Bronchial epithelial cell (primary cell): ENCODE measurements at regions not wholly inside any gene's neighbourhood (a gene's known extent, or its start where the extent isn't known, plus 50 kb on each side); places are given as distances from the start of the nearest gene placed in this dataset.

Experiments used
- DNase-seq: peaks from one replicate; pipeline ENCODE4 v3.0.0-alpha.2; 2010; ENCODE audit warnings: low read depth
- FAIRE-seq: peaks from 2 replicates; lab custom pipeline; 2011; peaks lifted over from hg19 to GRCh38; lab: Jason Lieb, UNC
- H3K27me3 ChIP-seq: 2 replicates; pipeline ENCODE4 v1.5.1; 2011; ENCODE audit warnings: low read length; ENCODE audit not compliant: control insufficient read depth, insufficient read depth
- H3K36me3 ChIP-seq: 2 replicates; pipeline ENCODE4 v1.5.1; 2011; ENCODE audit warnings: low read length; ENCODE audit not compliant: control insufficient read depth, insufficient read depth
- H3K4me3 ChIP-seq: 2 replicates; pipeline ENCODE4 v1.5.1; 2011; ENCODE audit warnings: mild to moderate bottlenecking, low read depth, low read length, control low read depth
- CTCF ChIP-seq: IDR thresholded peaks from 2 replicates; pipeline ENCODE4 v1.5.1; 2011; ENCODE audit warnings: mild to moderate bottlenecking, moderate library complexity, low read length, control low read depth, inconsistent platforms; ENCODE audit not compliant: insufficient read depth, severe bottlenecking

- FAIRE-seq: no peak
- Histone ChIP-seq H3K4me3 (no peak overlapping the region), H3K36me3 (no peaks in the 10 kb centered on the region), H3K27me3 (no peaks in the 10 kb centered on the region)
- TF ChIP-seq CTCF: no peak
- DNase-seq: no peak
Measured at GRCh38 chr5:174563899-174564298, 160.5 kb upstream of the MSX2 start.

DNA sequence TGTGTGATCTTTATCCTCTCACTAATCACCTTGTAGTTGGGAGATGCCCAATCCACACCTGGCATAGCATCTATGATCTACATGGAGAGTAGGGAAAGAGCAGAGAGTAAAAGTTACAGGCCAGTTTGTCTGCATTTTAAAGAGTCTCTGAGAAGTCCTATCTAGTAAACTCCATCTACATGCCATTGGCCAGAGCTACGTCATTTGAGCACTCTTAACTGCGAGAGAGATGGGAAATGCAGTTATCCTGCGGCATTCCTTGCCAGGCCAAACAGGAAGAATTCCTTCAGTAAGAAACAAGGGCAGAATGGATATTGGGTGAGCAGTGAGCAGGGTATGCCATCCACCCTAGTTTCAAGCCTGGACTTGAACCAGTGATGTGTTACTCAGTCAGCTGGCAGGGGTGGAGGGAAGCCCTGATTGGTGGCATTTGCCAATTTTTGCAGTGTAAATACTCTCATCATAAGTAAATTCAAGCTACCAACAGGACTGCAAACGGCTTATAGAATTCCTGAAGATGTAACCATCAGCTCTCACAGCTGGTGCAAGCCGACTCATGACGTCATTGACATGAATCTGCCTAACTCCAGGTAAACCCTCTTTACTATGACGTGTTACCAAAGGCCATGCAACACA lies 156.8 kb upstream of the MSX2 start:
- no peaks in the 10 kb centered on the region for H3K36me3 ChIP-seq
- no peaks in the 10 kb centered on the region for H3K27me3 ChIP-seq
- no peak for TF ChIP-seq CTCF
- FAIRE-seq (peak; percentile 97), DNase-seq (peak; percentile 97)
- H3K4me3 ChIP-seq: no peak overlapping the region

GRCh38 chr5:174570662-174571061 lies 153.7 kb upstream of the MSX2 start:
- DNase-seq: no peak
- Histone ChIP-seq H3K4me3 (no peak overlapping the region), H3K27me3 (no peaks in the 10 kb centered on the region), H3K36me3 (no peaks in the 10 kb centered on the region)
- no peak for FAIRE-seq
- no peak for TF ChIP-seq CTCF

DNA sequence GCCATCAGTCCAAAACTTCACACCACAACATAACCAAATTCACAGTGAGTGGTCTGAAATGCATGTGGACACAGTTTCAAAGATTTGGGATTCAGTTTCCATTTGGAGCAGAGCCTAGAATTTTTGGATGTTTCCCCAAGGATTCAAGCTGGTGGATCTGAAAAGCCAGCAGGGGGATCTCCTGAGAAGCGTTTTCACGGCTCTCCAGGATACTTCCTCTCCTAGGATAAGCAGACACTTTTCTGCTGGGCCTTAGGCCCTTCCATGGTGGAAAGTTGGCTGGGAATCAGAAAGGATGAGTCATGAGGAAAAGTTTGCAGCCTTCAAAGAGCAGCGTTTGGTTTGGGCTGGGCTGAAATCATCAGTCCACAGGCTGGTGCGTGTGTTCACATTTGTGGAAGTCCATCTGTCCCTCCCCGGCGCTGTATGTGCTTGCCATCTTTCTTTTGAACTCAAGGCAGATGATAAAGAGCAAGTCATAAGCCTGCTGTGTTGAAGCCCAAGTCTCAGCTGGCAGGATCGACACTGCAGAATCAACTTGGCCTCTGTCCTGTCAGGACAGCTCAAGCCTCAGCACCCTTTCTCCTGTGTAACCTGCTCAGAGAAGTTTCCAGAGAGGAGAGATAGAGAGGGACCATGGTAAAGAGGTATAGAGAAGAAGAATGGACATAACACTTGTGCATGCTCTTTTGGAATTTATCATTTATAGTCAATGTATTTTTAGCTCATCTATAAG lies 152.6 kb upstream of the MSX2 start:
- peak; percentile 70 for FAIRE-seq
- H3K4me3 ChIP-seq: no peak overlapping the region
- TF ChIP-seq CTCF: no peak
- H3K36me3 ChIP-seq: no peaks in the 10 kb centered on the region
- no peaks in the 10 kb centered on the region for H3K27me3 ChIP-seq
- peak; percentile 94 for DNase-seq

DNA sequence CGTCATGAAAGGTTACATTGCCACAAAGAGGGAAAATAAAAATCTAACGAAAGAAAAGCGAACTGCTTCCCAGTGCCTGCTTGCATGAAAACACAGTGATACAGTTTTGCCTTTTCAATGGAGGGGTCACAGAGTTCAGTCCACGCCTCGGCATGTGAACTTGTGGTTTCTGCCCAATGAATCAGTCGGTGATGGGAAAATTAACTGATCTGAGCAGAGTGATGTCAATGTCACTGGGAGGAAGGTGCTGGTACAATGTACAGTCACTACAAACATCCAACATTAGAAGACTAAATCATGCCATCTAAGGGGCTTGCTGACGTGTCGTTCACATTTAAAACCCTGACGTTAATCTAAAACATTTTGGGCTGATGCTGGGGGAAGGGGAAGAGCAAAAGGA lies 151.8 kb upstream of the MSX2 start:
- DNase-seq: peak; percentile 29
- FAIRE-seq: peak; percentile 23
- Histone ChIP-seq H3K36me3 (no peaks in the 10 kb centered on the region), H3K27me3 (no peaks in the 10 kb centered on the region), H3K4me3 (no peak overlapping the region)
- no peak for TF ChIP-seq CTCF
